ENCODE measurements at regions not wholly inside any gene's neighbourhood (a gene's known extent, or its start where the extent isn't known, plus 50 kb on each side); places are given as distances from the start of the nearest gene placed in this dataset.
"Not testable (repeated sequence)": the region's sequence is repeated elsewhere in the genome, so short reads cannot be mapped to it uniquely, and the experiment has no call there.

DNA sequence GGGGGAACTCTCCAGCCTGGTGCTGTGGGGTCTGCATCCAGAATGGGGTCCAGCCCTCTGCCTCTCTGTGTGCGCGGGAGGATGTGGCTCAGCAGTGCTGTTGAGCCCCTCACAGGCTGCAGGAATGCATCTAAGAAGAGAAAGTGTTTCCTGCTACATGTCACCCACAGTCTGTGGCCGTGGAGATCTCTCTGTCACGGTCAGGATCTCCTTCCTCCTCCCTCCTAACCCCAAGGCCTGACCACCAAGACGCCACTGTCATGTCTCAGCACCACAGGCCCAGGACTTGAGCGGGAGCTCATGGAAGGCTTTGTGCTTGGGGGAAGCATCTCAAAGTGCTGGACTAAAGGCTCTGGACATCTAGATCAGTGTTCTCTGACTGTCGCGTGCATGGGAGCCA lies 90.1 kb downstream of the SREK1 start:
- DNase-seq: no peak

DNA sequence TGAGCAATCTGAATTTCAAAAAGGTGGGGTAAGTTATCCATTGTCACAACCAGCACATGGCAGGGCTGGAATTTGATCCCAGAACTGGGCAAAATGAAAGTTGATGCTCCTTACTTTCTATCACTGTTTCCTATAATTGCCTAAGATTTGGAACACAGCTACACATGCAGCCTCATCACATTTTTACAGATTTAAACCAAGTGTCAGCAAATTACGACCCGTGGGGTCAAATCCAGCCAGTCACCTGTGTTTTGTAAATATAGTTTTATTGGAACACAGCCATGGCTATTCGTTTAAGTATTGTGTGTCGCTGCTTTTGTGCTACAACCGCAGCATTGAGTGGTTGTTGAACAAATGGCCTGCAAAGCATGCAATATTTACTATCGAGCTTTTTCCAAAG lies 94.3 kb downstream of the SREK1 start:
- DNase-seq: no peak

DNA sequence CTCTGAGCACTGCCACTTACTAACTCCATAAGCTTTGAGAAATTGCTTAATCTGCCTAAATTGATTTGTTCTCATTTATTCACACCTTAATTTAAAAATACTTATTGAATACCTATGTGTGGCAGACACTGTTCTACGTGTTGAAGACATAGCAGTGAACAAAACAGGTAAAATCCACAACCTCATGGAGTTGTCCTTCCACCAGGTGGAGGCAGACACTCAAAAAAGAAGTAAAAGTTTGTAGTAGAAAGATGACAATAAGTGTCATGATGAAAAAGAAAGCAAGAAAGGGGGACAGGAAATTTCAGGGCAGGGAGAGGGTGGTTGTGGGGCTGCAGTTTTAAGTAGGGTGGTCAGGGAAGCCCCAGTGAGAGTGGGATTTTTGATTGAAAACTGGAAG lies 94.9 kb downstream of the SREK1 start:
- DNase-seq: no peak

DNA sequence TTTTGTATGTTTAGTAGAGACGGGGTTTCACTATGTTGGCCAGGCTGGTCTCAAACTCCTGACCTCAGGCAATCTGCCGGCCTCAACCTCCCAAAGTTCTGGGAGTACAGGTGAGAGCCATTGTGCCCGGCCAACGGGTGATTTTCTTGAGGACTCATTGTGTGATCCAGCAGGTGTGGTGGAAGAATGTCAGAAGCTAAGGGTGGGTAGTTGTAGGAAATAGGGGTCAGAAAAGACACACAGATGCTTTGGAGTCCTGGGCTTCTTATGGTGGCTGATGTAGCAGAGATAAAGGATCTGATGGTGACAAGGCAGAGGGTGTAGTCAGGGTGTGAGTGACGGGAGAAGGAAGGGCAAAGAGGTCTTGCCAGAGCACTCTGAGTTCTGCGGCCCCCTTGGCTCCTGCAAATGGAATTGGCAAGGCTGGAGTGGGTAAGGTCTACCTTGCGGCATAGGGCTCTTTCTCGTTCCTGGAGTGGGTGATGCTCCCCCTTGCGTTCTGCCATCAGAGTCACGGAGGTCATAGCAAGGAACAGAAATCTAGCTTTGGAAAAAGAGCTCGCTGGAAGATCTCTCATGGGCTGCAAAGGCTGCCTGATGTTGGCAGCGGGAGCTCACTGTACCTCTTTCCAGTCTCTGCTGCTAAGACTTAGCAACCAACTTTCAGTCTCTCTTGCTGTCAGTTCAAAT lies 97.2 kb downstream of the SREK1 start:
- no peak for DNase-seq

DNA sequence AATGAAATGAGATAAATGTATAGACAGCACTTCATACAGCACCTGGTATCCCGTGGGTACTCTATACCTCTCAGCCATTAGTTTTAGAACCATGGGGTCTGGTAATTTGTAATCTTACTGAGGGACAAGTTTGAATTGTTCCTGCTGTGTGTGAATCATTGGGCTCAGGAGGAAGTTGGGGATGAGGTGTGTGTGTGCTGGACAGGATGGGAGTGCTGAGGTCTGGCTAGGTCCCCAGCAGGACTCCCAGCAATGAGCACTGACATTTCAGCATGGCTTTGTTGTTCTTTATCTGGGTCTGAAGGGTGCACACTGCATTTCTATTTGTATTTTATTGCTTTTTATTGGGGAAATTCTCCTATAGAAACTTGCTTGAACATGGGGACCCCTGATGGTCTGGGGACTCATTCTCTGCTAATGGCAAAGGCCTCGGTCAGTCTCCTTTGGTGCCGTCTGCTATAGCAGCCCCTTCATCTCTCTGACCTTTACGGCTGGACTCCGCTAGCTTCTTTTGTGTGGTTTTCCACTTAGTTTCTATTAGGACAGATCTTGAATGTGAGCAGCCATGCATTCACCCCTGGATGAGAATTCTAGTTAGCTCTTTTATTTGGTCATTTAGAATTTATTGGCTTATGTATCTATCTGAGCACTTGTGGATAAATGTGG lies 98.1 kb downstream of the SREK1 start:
- no peak for DNase-seq

DNA sequence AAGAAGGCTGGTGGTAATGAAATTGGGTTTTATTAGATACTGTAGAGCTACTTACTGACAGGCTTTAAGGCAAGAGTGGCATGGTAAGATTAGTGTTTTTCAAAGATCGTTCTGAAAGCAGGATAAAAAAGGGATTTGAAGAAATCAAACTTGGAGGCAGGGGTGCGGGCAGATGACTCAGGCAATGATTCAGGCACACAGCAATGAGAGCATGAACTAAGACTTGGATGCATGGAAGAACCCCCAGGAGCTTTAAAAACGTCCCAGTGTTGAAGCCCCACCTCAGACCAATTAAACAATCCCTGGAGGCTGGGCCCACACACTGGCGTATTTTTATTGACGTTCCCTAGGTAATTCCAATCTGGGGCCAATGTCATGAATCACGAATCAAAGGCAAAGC lies 102.5 kb downstream of the SREK1 start:
- no peak for DNase-seq

DNA sequence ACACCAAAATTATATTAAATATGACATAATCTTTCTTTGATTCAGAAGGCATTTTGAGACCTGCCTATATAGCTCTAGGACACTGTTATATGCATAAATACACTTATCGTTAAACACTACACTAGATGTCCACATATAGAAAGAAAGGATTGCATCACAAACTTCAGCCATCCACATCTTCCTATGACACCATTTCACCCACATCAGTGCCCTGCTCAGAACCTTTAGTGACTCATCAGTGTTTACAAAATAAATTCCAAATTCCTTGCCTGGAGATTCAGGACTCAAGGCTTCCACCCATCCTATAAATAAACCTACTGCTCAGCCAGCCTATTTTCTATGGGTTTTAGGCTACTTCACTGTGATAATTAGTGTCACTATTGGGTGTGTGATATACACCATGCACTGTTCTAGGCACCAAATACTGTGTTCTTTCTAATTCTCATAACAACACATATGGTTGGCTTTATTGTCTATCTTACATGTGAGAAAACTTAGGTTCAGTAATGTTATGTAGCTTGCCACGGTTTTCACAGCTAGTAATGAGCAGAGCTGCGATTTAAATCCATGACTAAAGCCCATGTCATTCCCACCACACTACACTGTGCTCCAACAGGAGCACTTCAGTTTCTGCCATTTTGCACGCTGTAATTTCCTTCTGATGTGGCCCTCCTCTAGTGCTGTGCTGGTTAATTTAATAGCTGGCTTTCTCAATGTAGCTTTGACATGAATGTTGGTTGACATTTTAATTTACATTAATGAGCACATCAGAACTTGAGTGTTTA lies 103.3 kb downstream of the SREK1 start:
- DNase-seq: no peak

DNA sequence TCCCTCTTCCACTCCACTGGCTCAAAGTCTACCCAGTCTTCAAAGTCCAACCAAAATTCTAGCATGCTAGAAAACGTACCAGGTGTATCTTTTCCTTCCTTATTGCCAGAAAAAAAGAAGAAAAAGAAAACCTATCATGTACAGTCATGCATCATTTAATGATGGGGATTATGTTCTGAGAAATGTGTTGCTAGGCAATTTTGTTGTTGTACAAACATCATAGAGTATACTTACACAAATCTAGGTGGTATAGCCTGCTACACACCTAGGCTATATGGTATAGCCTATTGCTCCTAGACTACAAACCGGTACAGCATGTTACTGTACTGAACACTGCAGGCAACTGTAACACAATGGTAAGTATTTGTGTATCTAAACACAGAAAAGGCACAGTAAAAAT lies 104.8 kb downstream of the SREK1 start:
- no peak for DNase-seq

DNA sequence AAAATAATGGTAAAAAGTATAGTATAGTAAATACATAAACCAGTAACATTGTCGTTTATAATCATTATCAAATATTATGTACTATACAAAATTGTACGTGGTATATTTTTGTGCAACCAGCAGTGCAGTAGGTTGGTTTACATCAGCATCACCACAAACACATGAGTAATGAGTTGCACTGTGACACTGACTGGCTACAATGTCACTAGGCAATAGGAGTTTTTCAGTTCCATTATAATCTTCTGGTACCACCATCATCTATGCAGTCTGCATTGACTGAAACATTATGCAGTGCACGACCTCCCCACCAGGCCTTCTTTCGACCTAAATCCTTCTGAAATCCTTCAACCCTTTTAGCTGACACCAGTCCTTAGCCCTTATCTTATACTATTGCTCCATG lies 105.8 kb downstream of the SREK1 start:
- no peak for DNase-seq

DNA sequence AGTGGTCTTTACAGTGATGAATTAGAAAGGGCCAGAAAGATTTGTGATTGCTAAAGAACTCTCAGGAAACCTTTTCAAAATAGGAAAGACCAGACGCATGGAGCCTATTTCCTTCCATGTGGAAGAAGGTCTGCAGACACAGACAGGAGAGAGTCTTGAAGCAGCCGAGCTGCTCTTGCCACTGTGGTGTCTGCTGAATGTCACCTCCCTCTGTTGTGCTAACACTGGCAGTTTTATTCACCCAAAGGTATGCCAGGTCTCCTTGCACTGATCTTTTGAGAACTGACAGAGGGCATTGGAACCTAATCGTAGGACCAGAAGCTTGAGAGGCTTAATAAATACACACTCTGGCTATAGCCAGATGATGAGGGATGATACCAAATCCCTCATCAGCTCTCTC lies 108.7 kb downstream of the SREK1 start:
- no peak for DNase-seq

DNA sequence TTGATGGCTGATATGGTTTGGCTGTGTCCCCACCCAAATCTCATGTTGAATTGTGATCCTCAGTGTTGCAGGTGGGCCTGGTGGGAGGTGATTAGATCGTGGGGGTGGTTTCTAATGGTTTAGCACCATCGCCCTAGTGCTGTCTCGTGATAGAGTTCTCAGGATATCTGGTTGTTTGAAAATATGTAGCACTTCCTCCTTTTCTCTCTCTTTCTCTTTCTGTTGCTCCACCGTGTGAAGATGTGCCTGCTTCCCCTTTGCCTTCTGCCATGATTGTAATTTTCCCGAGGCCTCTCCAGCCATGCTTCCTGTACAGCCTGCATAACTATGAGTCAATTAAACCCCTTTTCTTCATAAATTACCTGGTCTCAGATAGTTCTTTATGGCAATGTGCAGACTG lies 111.6 kb downstream of the SREK1 start:
- no peak for DNase-seq

DNA sequence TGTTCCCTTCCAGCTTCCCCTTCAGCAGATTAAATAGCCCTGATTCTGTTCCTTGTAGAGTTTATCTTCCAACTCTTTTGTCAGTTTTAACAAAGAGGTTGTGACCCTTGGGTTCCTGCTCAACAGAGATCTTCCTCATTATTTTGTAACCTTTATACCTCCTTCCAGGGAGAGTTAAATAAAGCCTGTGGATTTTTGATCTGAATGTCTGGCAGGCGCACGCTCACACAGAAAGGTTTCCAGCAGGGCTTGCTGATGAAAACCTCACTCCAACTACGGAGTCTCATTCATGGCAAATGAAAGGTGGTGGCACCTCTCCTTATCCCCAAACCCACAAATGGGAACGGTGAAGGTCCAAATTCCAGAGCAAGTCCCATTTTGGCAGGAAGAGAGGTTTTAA lies 129.0 kb downstream of the SREK1 start:
- DNase-seq: no peak

DNA sequence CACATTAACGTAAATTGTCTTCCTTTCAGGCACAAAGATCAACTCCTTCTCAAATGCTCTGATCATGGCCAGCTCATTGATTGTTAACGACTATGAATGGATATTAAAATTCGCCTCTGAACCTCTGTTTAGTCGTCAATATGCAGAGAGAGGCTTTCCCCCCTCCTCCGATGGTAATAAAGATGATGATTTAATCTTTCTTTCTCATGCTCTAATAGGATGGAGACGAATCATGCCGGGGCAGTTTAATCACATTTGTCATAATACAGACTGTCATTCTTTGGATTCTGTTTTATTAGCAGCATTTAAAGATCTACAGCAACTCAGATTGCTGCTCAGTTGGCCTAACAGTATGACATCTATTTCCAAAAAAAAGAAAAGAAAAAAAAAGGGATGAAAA lies 132.9 kb downstream of the SREK1 start:
- no peak for DNase-seq

DNA sequence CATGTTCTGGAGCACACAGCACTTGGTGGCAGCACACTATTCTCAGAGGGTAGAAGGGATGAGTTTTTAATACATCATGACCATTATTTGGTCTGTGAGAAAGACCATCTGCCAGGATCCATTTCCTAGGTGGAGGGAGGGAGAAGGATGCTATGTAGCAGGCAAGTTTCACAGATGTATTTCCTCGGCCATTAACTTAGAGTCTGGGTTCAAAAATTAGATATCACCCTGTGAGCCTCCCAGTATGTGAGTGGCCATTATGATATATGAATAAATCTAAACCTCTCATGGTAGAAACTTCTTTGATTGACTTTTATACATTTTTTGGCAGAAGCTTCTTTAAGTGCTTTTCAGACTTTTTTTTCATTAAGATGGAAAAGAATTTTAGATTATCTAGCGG lies 133.9 kb downstream of the SREK1 start:
- no peak for DNase-seq

DNA sequence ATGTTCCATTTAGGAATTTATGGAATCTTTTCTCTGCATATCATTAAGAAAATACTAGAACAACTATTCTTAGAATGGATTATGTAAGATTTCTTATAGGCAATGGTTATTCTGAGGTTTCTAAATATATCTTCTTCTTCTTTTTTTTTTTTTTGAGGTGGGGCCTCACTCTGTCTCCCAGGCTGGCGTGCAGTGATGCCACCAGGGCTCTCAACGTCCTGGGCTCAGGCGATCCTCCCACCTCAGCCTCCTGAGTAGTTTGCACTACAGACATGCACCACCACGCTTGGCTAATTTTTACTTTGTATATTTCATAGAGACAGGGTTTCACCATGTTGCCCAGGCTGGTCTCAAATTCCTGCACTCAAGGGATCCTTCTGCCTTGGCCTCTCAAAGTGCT lies 137.2 kb downstream of the SREK1 start:
- DNase-seq: no peak

DNA sequence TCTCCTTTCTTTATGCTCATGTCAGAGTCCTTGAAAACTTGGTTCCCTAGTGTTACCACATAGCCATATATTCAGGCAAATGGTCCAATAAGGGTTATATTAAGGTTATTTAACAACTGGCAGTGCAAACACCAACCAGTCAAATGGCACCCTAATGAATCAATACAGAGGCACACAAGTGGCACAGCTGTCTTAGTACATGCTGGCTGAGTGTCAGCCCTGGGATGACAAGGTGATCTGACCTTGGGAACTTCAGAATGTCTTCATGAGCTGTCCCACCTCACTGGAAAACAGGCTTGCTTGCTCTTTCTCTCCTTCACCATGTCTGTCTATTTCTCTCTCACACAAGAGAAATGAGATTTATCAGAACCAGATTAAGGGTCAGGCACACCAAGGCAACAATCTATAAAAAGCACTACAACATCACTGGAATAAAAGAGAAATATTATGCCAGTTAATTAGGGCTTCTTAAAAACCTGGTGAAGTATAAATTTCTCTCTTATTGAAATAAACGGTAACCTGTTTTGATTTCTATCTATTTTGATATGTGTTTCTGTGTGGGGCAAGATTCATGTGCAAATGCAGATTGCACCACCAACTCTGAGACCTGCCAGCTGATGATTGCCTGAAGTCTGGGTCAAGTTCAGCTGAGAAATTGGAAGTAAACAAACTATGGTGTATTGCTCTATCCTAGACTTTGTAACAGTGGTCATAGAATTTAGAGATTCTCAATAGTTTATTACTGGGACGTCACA lies 140.7 kb downstream of the SREK1 start:
- DNase-seq: no peak

DNA sequence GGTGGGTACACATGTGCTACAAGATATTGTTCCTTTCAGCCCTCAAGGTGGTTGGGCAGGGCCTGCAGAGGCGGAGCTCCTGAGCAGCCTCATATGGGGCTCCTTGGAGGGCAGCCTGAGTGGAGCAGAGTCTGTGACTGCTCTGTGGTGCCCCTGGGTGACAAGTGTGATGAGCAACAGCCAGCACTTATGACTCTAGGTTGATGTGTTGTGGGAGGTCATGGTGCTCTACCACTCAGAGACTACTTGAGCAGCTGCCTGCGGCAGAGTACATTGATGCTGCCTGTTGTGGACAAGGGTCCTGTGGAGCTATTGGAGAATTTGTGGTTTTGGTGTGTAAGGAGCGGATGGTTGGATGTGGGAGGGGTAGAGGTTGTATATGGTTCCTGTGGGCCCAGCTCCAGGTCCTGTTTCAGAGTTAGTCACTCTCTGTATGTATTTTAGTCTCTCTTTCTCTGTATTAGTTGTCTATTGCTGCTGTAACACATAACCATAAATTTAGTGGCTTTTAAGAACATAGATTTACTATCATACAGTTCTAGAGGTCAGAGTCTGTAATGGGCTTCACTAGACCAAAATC lies 141.3 kb downstream of the SREK1 start:
- DNase-seq: no peak

DNA sequence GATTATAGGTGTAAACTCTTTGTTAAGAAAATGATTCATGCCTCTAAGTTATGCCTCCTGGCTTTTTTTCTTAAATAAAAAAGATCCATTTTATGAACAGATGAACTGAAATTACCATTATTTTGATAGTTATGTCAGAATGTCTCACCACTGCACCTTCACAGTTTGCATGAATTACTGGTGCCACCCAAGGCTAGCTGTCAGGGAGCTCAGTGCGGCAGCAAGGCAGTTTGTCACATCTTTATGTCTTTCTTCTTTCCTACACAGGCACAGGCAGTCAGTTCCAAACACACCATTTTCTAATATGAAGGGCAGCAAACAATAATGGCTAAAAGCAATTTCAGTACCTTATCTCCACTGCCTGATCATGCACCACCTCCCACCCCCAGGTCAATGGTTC lies 147.7 kb downstream of the SREK1 start:
- no peak for DNase-seq

DNA sequence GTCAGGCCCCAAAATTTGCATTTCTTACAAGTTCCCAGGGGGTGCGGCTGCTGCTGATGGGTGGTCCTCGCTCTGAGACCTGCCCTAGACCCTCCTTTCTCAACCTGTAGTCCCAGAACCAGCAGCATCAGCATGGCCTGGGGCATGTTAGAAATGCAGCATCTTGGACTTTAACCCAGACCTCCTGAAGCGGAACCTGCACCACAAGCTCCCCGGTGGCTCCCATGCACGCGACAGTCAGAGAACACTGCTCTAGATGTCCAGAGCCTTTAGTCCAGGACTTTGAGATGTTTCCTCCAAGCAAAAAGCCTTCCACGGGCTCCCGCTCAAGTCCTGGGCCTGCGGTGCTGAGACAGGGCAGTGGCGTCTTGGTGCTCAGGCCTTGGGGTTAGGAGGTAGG lies 149.8 kb downstream of the SREK1 start:
- not testable (repeated sequence) for DNase-seq

DNA sequence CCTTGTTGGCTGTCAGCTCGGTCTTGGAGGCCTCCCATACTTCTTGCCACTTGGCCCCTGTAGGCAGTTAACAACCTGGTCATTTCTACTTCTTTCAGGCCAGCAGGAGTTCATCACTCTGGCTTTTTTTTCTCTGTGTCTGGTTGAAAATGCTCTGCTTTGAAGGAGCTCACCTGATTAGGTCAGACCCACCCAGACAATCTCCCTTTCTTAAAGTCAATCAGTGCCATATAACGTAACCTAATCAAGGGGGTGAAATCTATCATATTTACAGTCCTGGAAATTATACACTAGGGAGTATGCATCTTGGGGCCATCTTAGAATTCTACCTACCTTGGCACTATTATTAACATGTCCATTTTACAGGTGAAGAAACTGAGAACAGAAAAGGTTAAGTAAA lies 155.4 kb downstream of the SREK1 start:
- no peak for DNase-seq

DNA sequence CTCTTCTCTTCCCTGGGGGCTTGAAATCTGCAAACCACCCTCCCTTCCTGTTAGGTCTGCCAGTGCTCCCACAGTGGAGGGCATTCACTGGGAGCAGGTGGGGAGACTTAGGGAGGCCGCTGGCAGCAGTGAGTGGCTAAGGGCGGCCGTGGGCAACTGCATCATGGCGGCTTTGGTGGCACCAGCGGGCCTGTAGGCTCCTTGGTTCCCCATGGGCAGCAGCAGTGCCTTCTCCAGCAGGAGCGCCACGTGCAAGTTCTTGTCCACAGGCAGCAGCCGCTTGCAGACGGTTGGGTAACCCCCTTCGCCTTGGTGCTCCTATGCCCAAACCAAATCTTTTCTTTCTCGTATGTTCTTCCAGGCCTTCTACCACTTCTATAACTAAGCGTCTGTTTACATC lies 158.2 kb downstream of the SREK1 start:
- DNase-seq: no peak

DNA sequence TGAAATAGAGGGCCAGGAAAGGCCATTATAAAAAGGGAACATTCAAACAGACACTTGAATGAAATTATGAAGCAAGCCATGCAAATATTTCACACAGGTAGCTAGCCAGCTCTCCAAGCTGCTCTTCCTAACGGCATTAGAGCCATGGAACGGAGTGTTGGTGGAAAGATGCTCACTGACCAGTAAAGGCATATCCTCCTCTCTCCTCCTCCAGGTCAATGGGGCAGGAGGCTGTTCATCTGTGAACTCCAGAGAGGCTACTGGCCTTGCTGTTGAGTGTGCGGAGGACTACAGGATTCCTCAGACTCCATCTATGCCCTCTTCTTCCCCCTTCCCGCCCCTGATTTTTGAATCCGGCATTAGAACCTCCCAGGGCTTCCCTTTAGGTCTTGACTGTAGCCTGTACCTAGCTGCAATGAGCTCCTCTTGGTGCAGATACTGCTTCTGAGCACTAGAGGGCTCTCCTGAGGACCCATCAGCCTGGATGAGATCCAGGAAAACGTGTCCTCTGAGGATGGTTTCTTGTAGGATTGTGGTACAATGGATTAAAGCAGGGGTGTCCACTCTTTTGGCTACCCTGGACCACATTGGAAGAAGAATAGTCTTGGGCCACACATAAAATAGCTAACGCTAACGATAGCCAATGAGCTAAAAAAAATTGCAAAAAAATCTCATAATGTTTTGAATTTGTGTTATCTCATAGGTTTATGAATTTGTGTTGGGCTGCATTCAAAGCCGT lies 162.2 kb downstream of the SREK1 start:
- peak; percentile 47 to 70 for DNase-seq

Measured in hippocampal formation (tissue), 2 donors.